K562 (cell line): ENCODE measurements at regions not wholly inside any gene's neighbourhood (a gene's known extent, or its start where the extent isn't known, plus 50 kb on each side); places are given as distances from the start of the nearest gene placed in this dataset.

Experiments
- ATAC-seq: fragments of 200-7000 bp; cut with Tn5 transposase; 3 replicates; pipeline ENCODE4 v1.9.1; 2020; ENCODE audit warnings: moderate library complexity
- BruUV-seq: library from RNA; stranded (reverse); fragments of 400-500 nt; replicated peaks from 2 replicates; lab custom pipeline; 2021; lab: Mats Ljungman, UMichigan
- CTCF ChIA-PET: fragments of 300-600 bp; formaldehyde crosslinking; extraction: SDS; loops from one replicate; lab custom pipeline; 2021; ENCODE audit warnings: low intra/inter-chr PET ratio; lab: Yijun Ruan, JAX
- POLR2A ChIA-PET: fragments of 300-600, 350-650 bp; sonication (Branson Sonifier 250); formaldehyde crosslinking; extraction: SDS; loops from one replicate; lab custom pipeline; 2021; ENCODE audit warnings: antibody characterized with exemption, inconsistent platforms; lab: Yijun Ruan, JAX
- DNase-seq, 4 experiments: peaks; one replicate each; pipeline versions ENCODE4 v3.0.0 to v3.0.0-alpha.2; 2011 to 2018; ENCODE audit warnings: low spot score in 3 of 4, mixed read lengths in 3 of 4; ENCODE audit errors: extremely low read depth in 1 of 4
- FAIRE-seq: peaks from 2 replicates; lab custom pipeline; 2011; peaks lifted over from hg19 to GRCh38; lab: Jason Lieb, UNC
- H2AFZ ChIP-seq: 2 replicates; pipeline ENCODE4 v1.6.0; 2011; ENCODE audit warnings: low read depth, low read length, control low read depth, inconsistent platforms
- H3K27ac ChIP-seq: fragments of 200-600 bp; 3 replicates; pipeline ENCODE4 v1.8.0; 2011; ENCODE audit warnings: low read depth, mild to moderate bottlenecking, control low read depth, inconsistent platforms, low read length, moderate library complexity, mixed read lengths; ENCODE audit errors: extremely low read depth
- H3K27me3 ChIP-seq, 2 experiments: fragments of 300-600 bp in 1 of 2; 2 replicates in 1 of 2; 3 replicates in 1 of 2; pipeline versions ENCODE4 v1.6.0 to v1.8.0; 2011; ENCODE audit warnings: inconsistent platforms in 2 of 2, low read length in 2 of 2, mild to moderate bottlenecking in 1 of 2, mixed read lengths in 1 of 2, moderate library complexity in 1 of 2; ENCODE audit not compliant: control insufficient read depth in 2 of 2, insufficient read depth in 2 of 2
- H3K36me3 ChIP-seq: fragments of 300-600 bp; 3 replicates; pipeline ENCODE4 v1.8.0; 2011; ENCODE audit warnings: mild to moderate bottlenecking, low read length, inconsistent platforms; ENCODE audit not compliant: control insufficient read depth, insufficient read depth
- H3K4me1 ChIP-seq, 2 experiments: fragments of 200-600 bp in 1 of 2; replicated peaks in 1 of 2; 2 replicates in 1 of 2; 3 replicates in 1 of 2; pipeline versions ENCODE4 v1.5.1 to v1.8.0; 2011; ENCODE audit warnings: inconsistent platforms in 2 of 2, low read length in 2 of 2, mild to moderate bottlenecking in 1 of 2, mixed read lengths in 1 of 2, moderate library complexity in 1 of 2; ENCODE audit not compliant: control insufficient read depth in 2 of 2, insufficient read depth in 2 of 2
- H3K4me2 ChIP-seq: 2 replicates; pipeline ENCODE4 v1.6.1; 2011; ENCODE audit warnings: low read length, control low read depth, inconsistent platforms, mixed read lengths; ENCODE audit not compliant: insufficient read depth
- H3K4me3 ChIP-seq: fragments of 200-600 bp; sonication (generic), shearing (Covaris generic); 2 replicates; pipeline ENCODE4 v1.5.1; 2016; ENCODE audit warnings: control low read depth, inconsistent platforms
- H3K79me2 ChIP-seq: fragments of 200-600 bp; 3 replicates; pipeline ENCODE4 v1.8.0; 2011; ENCODE audit warnings: low read length, inconsistent platforms; ENCODE audit not compliant: control insufficient read depth, insufficient read depth
- H3K9ac ChIP-seq, 2 experiments: 2 replicates each; pipeline versions ENCODE4 v1.6.0 to v1.6.1; 2011; ENCODE audit warnings: low read depth in 2 of 2, low read length in 2 of 2, control low read depth in 1 of 2, inconsistent platforms in 1 of 2, mild to moderate bottlenecking in 1 of 2, mixed read lengths in 1 of 2; ENCODE audit not compliant: insufficient read depth in 1 of 2
- H3K9me1 ChIP-seq: one replicate; pipeline ENCODE4 v1.6.0; 2011; ENCODE audit warnings: inconsistent platforms, mild to moderate bottlenecking, low read length, moderate library complexity; ENCODE audit not compliant: control insufficient read depth, insufficient read depth
- H3K9me3 ChIP-seq: replicated peaks from 2 replicates; pipeline ENCODE4 v1.5.1; 2011; ENCODE audit warnings: low read depth, low read length, inconsistent platforms; ENCODE audit not compliant: control insufficient read depth, insufficient read depth
- H4K20me1 ChIP-seq: replicated peaks from 2 replicates; pipeline ENCODE4 v1.6.1; 2011; ENCODE audit warnings: low read length, inconsistent platforms, mixed read lengths; ENCODE audit not compliant: control insufficient read depth, insufficient read depth
- AFF4 ChIP-seq: sonication (generic); formaldehyde crosslinking; IDR thresholded peaks from 2 replicates; pipeline ENCODE4 v1.8.0; 2023; ENCODE audit warnings: mild to moderate bottlenecking, missing genetic modification reagents
- ATF1 ChIP-seq, 2 experiments: fragments of 450-650 bp in 1 of 2; IDR thresholded peaks; 2 replicates each; pipeline ENCODE4 v1.6.1; 2016; ENCODE audit warnings: missing compliant biosample characterization in 1 of 2, missing genetic modification characterization in 1 of 2
- CBFA2T2 ChIP-seq: fragments of 450-650 bp; conservative IDR thresholded peaks from 2 replicates; pipeline ENCODE4 v1.6.1; 2017; ENCODE audit warnings: mild to moderate bottlenecking
- CTCF ChIP-seq, 3 experiments: IDR thresholded peaks in 2 of 3; conservative IDR thresholded peaks in 1 of 3; 2 replicates each; pipeline ENCODE4 v1.5.1; 2011 to 2012; ENCODE audit warnings: low read length in 3 of 3, mild to moderate bottlenecking in 3 of 3, control low read depth in 2 of 3, improper control_type of control experiment in 1 of 3, inconsistent platforms in 1 of 3, low read depth in 1 of 3, mixed read lengths in 1 of 3, moderate library complexity in 1 of 3; ENCODE audit not compliant: insufficient read depth in 2 of 3
- DLX4 ChIP-seq: fragments of 250-450 bp; sonication (Bioruptor Pico); IDR thresholded peaks from 2 replicates; pipeline ENCODE4 v1.6.1; 2021; ENCODE audit warnings: mild to moderate bottlenecking
- HDAC2 ChIP-seq: fragments of 450-650 bp; IDR thresholded peaks from 2 replicates; pipeline ENCODE4 v1.6.1; 2016; ENCODE audit warnings: mild to moderate bottlenecking
- KDM1A ChIP-seq, 2 experiments: fragments of 450-650 bp; IDR thresholded peaks; 2 replicates each; pipeline ENCODE4 v1.6.1; 2016; ENCODE audit warnings: mild to moderate bottlenecking in 2 of 2
- NR4A1 ChIP-seq, 2 experiments: fragments of 250-450 bp in 1 of 2; fragments of 450-650 bp in 1 of 2; sonication (Bioruptor Pico) in 1 of 2; IDR thresholded peaks; 2 replicates each; pipeline versions ENCODE4 v1.4.0 to v1.6.1; 2016 to 2020; ENCODE audit warnings: mild to moderate bottlenecking in 2 of 2, missing compliant biosample characterization in 1 of 2, missing genetic modification characterization in 1 of 2, moderate library complexity in 1 of 2
- TAF7 ChIP-seq: fragments of 450-650 bp; IDR thresholded peaks from 2 replicates; pipeline ENCODE4 v1.6.1; 2016; ENCODE audit warnings: missing genetic modification characterization, missing compliant biosample characterization
- TCF3 ChIP-seq: sonication (generic); formaldehyde crosslinking; IDR thresholded peaks from 2 replicates; pipeline ENCODE4 v1.4.0; 2020; ENCODE audit warnings: mild to moderate bottlenecking, missing genetic modification reagents
- THAP7 ChIP-seq: fragments of 250-450 bp; sonication (Bioruptor Pico); IDR thresholded peaks from 2 replicates; pipeline ENCODE4 v1.5.0; 2021
- ZNF174 ChIP-seq: fragments of 250-450 bp; sonication (Bioruptor Pico); IDR thresholded peaks from 2 replicates; pipeline ENCODE4 v1.4.0; 2020; ENCODE audit warnings: mild to moderate bottlenecking
- ZNF253 ChIP-seq: fragments of 250-450 bp; sonication (Bioruptor Pico); conservative IDR thresholded peaks from 2 replicates; pipeline ENCODE4 v1.6.1; 2021; ENCODE audit warnings: mild to moderate bottlenecking
- WGBS: fragments of 100-300 bp; shearing (Covaris generic); methylation state at CpG from one replicate; pipeline ENCODE4 v1.1.6; 2016; ENCODE audit warnings: low coverage, mixed read lengths; ENCODE audit not compliant: insufficient coverage; ENCODE audit errors: missing lambda C conversion rate; 5-methylcytosine and 5-hydroxymethylcytosine counted together
- in situ Hi-C: fragments of 300-500 bp; cut with MboI; formaldehyde crosslinking; loops from 4 replicates; pipeline ENCODE4 v1.15.0; 2018; ENCODE audit warnings: inconsistent platforms, mixed read lengths
- intact Hi-C: fragments of 100-400 bp; cut with micrococcal nuclease; formaldehyde crosslinking; loops from 2 replicates; pipeline ENCODE4 v1.14.2; 2022

- no peak for TF ChIP-seq KDM1A (IDR thresholded peaks at IDR 0.05)
Observed at GRCh38 chr4:53865054-53865453, 199.4 kb downstream of the CHIC2 start (continued).

GRCh38 chr4:53863736-53864365 lies 200.6 kb downstream of the CHIC2 start:
- WGBS: 0% methylated on average over 4 of the region's 4 CpGs
- BruUV-seq: no TSS peak

More at GRCh38 chr4:53863736-53864365, 200.6 kb downstream of the CHIC2 start:
- Histone ChIP-seq H3K4me3 (no peak overlapping the region), H4K20me1 (no peaks in the 10 kb centered on the region), H3K9me1 (no peaks in the 10 kb centered on the region), H3K4me2 (no peak overlapping the region), H3K27me3 (no peaks in the 10 kb centered on the region), H3K9me3 (no peaks in the 10 kb centered on the region), H2AFZ (no peak overlapping the region), H3K27ac (no peak overlapping the region), H3K4me1 (no peaks in the 10 kb centered on the region), H3K79me2 (no peaks in the 10 kb centered on the region), H3K36me3 (no peaks in the 10 kb centered on the region), H3K9ac (no peak overlapping the region)
- DNase-seq (no peak), FAIRE-seq (no peak), ATAC-seq (no peak)
- ChIA-PET CTCF (no interaction called here), POLR2A (interaction anchor here (0.6 to 1.0 kb wide), 2 partner anchors 22 to 1350 kb away, joined by 3 read pairs; no protein-coding TSS in a partner anchor)
- TF ChIP-seq TAF7 (tag) (no peak), ATF1 (CRISPR knock-in tag; IDR thresholded peaks at IDR 0.05) (no peak), ATF1 (tag; IDR thresholded peaks at IDR 0.05) (no peak), HDAC2 (no peak), CTCF (IDR thresholded peaks at IDR 0.05 in 2 of 3, conservative IDR thresholded peaks at IDR 0.05 in 1 of 3; ENCODE audit: insufficient read depth in 2 of 3, low read depth in 1 of 3, low read length in 3 of 3) (no peak), THAP7 (CRISPR knock-in tag) (no peak), NR4A1 (CRISPR knock-in tag; IDR thresholded peaks at IDR 0.05) (no peak), NR4A1 (tag; IDR thresholded peaks at IDR 0.05) (no peak), TCF3 (CRISPR knock-in tag) (no peak), AFF4 (CRISPR knock-in tag) (no peak), ZNF174 (no peak), ZNF253 (CRISPR knock-in tag) (no peak), DLX4 (CRISPR knock-in tag) (no peak), CBFA2T2 (no peak)
- intact Hi-C loops (no loop called here), in situ Hi-C loops (no loop called here)
